Naive thymus-derived CD8-positive, alpha-beta T cell (primary cell): ENCODE measurements at regions not wholly inside any gene's neighbourhood (a gene's known extent, or its start where the extent isn't known, plus 50 kb on each side); places are given as distances from the start of the nearest gene placed in this dataset.
A peak's percentile ranks its signal among the peaks of the same experiment; 100 is the strongest.

Experiments used
- ATAC-seq, 2 donors: fragments of 150-1000 bp; cut with Tn5 transposase in 1 of 2; sonication (Bioruptor Pico), chemical (Tn5 transposase) in 1 of 2; 1 replicate in 1 of 2; 2 replicates in 1 of 2; pipeline ENCODE4 v1.10.0; 2021; ENCODE audit warnings: mild to moderate bottlenecking in 2 of 2, moderate library complexity in 2 of 2
- POLR2A ChIA-PET: fragments of 350-600 bp; sonication (Branson Sonifier 250); formaldehyde crosslinking; loops from one replicate; lab custom pipeline; 2021; ENCODE audit warnings: antibody characterized with exemption; lab: Charles Lee
- DNase-seq, 10 donors: peaks; one replicate each; pipeline versions ENCODE4 v3.0.0 to v3.0.0-alpha.2; 2020 to 2022
- H3K27ac Mint-ChIP-seq, 10 donors: one replicate each; pipeline ENCODE4 v1.8.0; 2020 to 2022; ENCODE audit warnings: mild to moderate bottlenecking in 10 of 10, mixed read lengths in 10 of 10, moderate library complexity in 4 of 10, inconsistent platforms in 1 of 10
- H3K27me3 Mint-ChIP-seq, 5 donors: one replicate each; pipeline ENCODE4 v1.8.0; 2021 to 2022; ENCODE audit warnings: mixed read lengths in 5 of 5
- H3K36me3 Mint-ChIP-seq, 3 donors: one replicate each; pipeline ENCODE4 v1.8.0; 2020 to 2022; ENCODE audit warnings: mixed read lengths in 3 of 3, mild to moderate bottlenecking in 2 of 3, inconsistent platforms in 1 of 3
- H3K4me1 Mint-ChIP-seq, 4 donors: one replicate each; pipeline ENCODE4 v1.8.0; 2021 to 2022; ENCODE audit warnings: mixed read lengths in 4 of 4
- H3K4me3 Mint-ChIP-seq, 10 donors: one replicate each; pipeline ENCODE4 v1.8.0; 2020 to 2022; ENCODE audit warnings: mild to moderate bottlenecking in 10 of 10, mixed read lengths in 10 of 10, moderate library complexity in 6 of 10, inconsistent platforms in 1 of 10
- H3K9me3 Mint-ChIP-seq, 9 donors: one replicate each; pipeline ENCODE4 v1.8.0; 2020 to 2022; ENCODE audit warnings: mixed read lengths in 9 of 9, mild to moderate bottlenecking in 3 of 9, inconsistent platforms in 1 of 9, moderate library complexity in 1 of 9

DNA sequence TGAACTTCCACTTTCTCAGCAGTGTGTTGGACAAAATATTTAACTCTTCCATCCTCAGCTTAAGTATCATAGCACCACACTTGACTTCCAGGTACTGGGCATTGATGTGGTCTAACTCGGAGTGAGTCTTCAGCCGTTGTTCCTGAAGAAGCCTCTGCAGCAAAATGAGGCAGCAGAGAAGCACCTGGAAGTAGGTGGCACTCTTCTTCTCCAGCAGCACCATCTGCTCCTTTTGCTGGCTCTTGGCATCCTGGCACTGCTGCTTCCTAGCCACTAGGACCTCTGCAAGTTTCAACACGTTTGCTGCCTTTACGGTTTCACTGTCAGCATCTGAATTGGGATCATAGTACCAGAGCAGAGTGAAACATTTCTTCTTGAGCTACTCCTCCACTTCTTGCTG is 162.5 kb upstream of the GORAB start:
- Mint-ChIP-seq H3K4me3 (no peak overlapping the region), H3K27me3 (peaks cover 8 to 31% (median 13%) of the 10 kb centered on the region in 5 donors), H3K36me3 (peaks cover 0 to 13% (median 4%) of the 10 kb centered on the region in 3 donors), H3K4me1 (no peaks in the 10 kb centered on the region), H3K27ac (peak overlapping the region in 1 of 10 donors; percentile 15), H3K9me3 (peaks cover 0 to 26% (median 9%) of the 10 kb centered on the region in 9 donors)
- POLR2A ChIA-PET = no interaction called here
- DNase-seq (no peak), ATAC-seq (no peak)

DNA sequence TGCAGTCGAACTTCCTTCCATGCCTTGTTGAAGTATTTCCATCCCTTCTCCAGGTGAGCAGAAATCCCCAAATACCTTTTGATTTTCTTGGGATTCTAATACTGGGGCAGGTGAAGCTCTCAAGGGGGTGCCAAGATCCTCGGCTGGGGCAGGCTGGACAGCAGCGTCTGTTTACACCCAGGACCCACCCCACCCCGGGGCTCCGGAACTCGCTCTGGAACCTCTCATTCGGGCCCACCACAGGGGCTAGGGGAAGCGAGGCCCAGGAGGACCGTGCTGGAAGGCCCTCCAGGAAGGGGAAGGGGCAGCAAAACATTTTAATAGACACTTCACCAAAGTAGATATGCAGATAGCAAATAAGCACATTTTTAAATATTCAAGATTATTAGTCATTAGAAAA is 161.9 kb upstream of the GORAB start:
- Mint-ChIP-seq H3K27me3 (peaks cover 8 to 31% (median 13%) of the 10 kb centered on the region in 5 donors), H3K4me3 (no peak overlapping the region), H3K36me3 (peaks cover 0 to 13% (median 4%) of the 10 kb centered on the region in 3 donors), H3K27ac (no peak overlapping the region), H3K4me1 (no peaks in the 10 kb centered on the region), H3K9me3 (peaks cover 0 to 21% (median 9%) of the 10 kb centered on the region in 9 donors)
- POLR2A ChIA-PET = no interaction called here
- no peak for DNase-seq
- ATAC-seq = no peak

GRCh38 chr1:170375082-170375723 is 156.8 kb upstream of the GORAB start:
- POLR2A ChIA-PET = no interaction called here
- H3K4me3 Mint-ChIP-seq = no peak overlapping the region
- DNase-seq = no peak
- H3K27ac Mint-ChIP-seq = no peak overlapping the region
- no peak for ATAC-seq
- H3K36me3 Mint-ChIP-seq = no peaks in the 10 kb centered on the region
- H3K4me1 Mint-ChIP-seq = no peaks in the 10 kb centered on the region
- peaks cover 0 to 12% (median 2%) of the 10 kb centered on the region in 9 donors for H3K9me3 Mint-ChIP-seq
- peaks cover 3 to 16% (median 4%) of the 10 kb centered on the region in 5 donors for H3K27me3 Mint-ChIP-seq

DNA sequence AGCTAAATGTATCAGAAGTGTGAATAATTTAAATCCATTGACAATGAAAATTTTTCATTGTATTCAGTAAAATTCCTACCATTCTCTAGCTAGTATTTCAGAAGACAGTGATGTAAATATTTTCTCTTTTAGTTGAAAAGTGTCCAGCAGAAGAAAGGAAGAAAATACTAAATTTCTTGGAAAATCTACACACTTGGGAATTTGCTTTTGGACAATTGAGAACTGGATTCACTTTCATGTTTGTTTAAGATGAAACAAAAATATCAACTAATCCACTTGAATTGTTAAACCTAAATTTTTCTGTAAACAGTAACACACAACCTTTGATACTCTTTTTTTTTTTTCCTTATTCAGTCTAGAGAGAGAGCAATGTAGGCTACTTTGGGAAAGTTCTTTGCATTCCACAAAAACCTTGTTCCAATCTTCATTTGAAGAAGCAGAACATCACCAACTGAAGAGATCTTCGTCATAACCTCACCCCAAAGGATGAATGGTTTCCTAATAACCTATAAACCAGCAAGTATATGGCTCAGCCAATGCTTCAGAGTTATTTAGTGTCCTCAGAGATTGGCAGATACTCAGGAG is 155.1 kb upstream of the GORAB start:
- peaks cover 3 to 16% (median 4%) of the 10 kb centered on the region in 5 donors for H3K27me3 Mint-ChIP-seq
- no peak for DNase-seq

DNA sequence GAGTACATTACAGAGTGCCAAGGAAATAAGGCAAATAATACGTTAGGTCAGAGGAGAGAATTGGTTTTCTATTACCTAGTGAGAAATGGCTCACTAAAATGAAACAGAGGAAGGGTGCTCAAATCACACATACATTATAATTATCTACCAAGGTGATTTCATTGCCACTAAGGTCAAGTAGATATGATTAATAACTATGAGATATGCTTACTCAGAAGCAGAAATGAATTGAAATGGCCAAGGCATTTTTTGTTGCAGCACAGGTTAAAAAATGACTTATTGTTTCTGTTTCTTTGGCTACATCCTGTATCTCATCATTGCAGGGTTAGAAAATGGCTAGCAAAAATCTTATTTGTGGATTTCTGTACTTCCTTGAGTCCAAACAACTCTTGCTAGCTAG is 154.5 kb upstream of the GORAB start:
- no peaks in the 10 kb centered on the region for H3K4me1 Mint-ChIP-seq
- POLR2A ChIA-PET = no interaction called here
- no peaks in the 10 kb centered on the region for H3K36me3 Mint-ChIP-seq
- DNase-seq (no peak), ATAC-seq (no peak)
- H3K27ac Mint-ChIP-seq = no peak overlapping the region
- H3K4me3 Mint-ChIP-seq = no peak overlapping the region
- H3K27me3 Mint-ChIP-seq = peaks cover 3 to 16% (median 4%) of the 10 kb centered on the region in 5 donors
- H3K9me3 Mint-ChIP-seq = peaks cover 0 to 12% (median 2%) of the 10 kb centered on the region in 9 donors

More for the DNA sequence above, 155.1 kb upstream of the GORAB start:
- POLR2A ChIA-PET = no interaction called here
- no peak overlapping the region for H3K27ac Mint-ChIP-seq
- H3K36me3 Mint-ChIP-seq = no peaks in the 10 kb centered on the region
- no peak overlapping the region for H3K4me3 Mint-ChIP-seq
- no peaks in the 10 kb centered on the region for H3K4me1 Mint-ChIP-seq
- peaks cover 0 to 12% (median 2%) of the 10 kb centered on the region in 9 donors for H3K9me3 Mint-ChIP-seq
- no peak for ATAC-seq

DNA sequence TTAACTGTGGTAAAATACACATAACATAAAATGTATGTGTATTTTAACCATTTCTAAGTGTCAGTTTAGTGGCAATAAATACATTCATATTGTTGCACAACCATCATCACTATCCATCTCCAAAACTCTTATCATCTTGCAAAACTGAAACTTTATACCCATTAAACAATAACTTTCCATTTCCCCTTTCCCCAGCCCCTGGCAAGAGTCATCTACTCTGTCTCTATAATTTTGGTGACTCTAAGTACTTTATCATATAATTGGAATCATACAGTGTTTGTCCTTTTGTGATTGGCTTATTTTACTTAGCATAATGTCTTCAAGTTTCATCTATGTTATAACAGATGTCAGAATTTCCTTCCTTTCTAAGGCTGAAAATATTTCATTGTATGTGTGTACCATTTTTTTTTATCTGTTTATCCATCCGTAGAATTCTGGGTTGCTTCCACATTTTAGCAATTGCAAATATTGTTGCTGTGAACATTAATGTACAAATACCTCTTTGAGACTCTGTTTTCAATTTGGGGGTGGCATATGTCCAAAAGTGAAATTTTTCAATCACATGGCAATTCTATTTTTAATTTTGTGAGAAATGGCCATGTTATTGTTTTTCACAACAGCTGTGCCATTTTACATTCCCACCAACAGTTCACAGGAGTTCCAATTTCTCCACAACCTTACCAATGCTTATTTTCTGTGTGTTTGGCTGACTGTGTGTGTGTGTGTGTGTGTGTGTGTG is 153.9 kb upstream of the GORAB start:
- POLR2A ChIA-PET = no interaction called here
- DNase-seq (no peak), ATAC-seq (no peak)
- Mint-ChIP-seq H3K27ac (no peak overlapping the region), H3K4me3 (no peak overlapping the region), H3K9me3 (peaks cover 0 to 19% (median 2%) of the 10 kb centered on the region in 9 donors), H3K27me3 (peaks cover 3 to 16% (median 4%) of the 10 kb centered on the region in 5 donors), H3K4me1 (no peaks in the 10 kb centered on the region), H3K36me3 (no peaks in the 10 kb centered on the region)

DNA sequence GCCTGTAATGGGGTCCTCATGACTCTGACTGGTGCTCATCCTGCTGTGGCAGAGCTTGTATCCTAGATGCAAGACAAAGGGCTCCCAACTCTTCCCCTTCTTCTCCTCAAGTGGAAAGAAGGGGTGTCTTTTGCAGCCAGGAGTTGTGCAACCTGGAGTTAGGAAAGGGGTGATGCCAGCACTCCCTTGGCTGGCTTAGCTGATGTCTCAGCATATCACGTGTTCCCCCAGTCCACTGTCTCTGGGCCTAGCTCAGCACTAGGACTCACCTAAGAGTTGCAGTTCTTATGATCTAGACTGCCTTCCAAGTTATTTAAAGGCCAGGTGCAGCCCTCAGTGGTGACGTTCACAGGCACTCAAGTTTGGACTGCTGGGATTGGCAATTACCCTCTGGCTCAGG is 146.2 kb upstream of the GORAB start:
- Mint-ChIP-seq H3K4me1 (no peaks in the 10 kb centered on the region), H3K9me3 (peaks cover 0 to 11% (median 0%) of the 10 kb centered on the region in 9 donors), H3K4me3 (no peak overlapping the region), H3K36me3 (no peaks in the 10 kb centered on the region), H3K27me3 (peaks cover 4 to 27% (median 7%) of the 10 kb centered on the region in 5 donors), H3K27ac (no peak overlapping the region)
- ATAC-seq = no peak
- POLR2A ChIA-PET = no interaction called here
- DNase-seq = no peak

DNA sequence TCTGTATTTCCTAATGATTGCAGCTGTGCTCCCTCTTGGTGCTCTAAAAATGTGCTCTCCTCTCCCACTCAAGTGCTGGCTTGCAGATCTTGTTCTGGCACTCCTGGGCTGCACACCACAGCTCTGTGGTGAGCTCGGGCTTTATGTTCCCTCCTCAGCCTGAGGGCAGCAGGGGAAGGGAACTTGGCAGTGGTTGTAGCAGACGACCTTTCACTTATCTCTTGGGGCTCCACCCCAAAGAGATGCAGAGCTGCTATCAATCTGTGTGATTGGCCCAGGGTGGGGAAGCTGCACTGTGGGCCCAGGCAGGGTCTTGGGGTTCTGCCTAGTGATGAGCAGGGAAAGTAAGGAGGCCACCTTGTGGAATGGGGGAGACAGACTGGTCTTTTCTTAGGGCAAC is 143.5 kb upstream of the GORAB start:
- Mint-ChIP-seq H3K9me3 (peaks cover 0 to 2% (median under 1%) of the 10 kb centered on the region in 9 donors), H3K36me3 (no peaks in the 10 kb centered on the region), H3K27me3 (peaks cover 2 to 42% (median 10%) of the 10 kb centered on the region in 5 donors), H3K4me1 (no peaks in the 10 kb centered on the region), H3K4me3 (no peak overlapping the region), H3K27ac (no peak overlapping the region)
- POLR2A ChIA-PET = no interaction called here
- DNase-seq = no peak
- no peak for ATAC-seq

- H3K27ac Mint-ChIP-seq = no peak overlapping the region
- peaks cover 0 to 20% (median 10%) of the 10 kb centered on the region in 9 donors for H3K9me3 Mint-ChIP-seq
- H3K4me1 Mint-ChIP-seq = no peaks in the 10 kb centered on the region
- POLR2A ChIA-PET = no interaction called here
- DNase-seq (no peak), ATAC-seq (no peak)
- peaks cover 0 to 14% (median 4%) of the 10 kb centered on the region in 3 donors for H3K36me3 Mint-ChIP-seq
- H3K27me3 Mint-ChIP-seq = peaks cover 7 to 57% (median 11%) of the 10 kb centered on the region in 5 donors
- no peak overlapping the region for H3K4me3 Mint-ChIP-seq
Measured at GRCh38 chr1:170395149-170395548, 136.8 kb upstream of the GORAB start.

- H3K36me3 Mint-ChIP-seq = peaks cover 0 to 14% (median 4%) of the 10 kb centered on the region in 3 donors
- H3K27me3 Mint-ChIP-seq = peaks cover 5 to 38% (median 9%) of the 10 kb centered on the region in 5 donors
- H3K4me1 Mint-ChIP-seq = no peaks in the 10 kb centered on the region
- no peak overlapping the region for H3K4me3 Mint-ChIP-seq
- no peak for DNase-seq
- ATAC-seq = no peak
- peaks cover 0 to 20% (median 10%) of the 10 kb centered on the region in 9 donors for H3K9me3 Mint-ChIP-seq
- no peak overlapping the region for H3K27ac Mint-ChIP-seq
- POLR2A ChIA-PET = no interaction called here
Measured at GRCh38 chr1:170397061-170397460, 134.9 kb upstream of the GORAB start.

DNA sequence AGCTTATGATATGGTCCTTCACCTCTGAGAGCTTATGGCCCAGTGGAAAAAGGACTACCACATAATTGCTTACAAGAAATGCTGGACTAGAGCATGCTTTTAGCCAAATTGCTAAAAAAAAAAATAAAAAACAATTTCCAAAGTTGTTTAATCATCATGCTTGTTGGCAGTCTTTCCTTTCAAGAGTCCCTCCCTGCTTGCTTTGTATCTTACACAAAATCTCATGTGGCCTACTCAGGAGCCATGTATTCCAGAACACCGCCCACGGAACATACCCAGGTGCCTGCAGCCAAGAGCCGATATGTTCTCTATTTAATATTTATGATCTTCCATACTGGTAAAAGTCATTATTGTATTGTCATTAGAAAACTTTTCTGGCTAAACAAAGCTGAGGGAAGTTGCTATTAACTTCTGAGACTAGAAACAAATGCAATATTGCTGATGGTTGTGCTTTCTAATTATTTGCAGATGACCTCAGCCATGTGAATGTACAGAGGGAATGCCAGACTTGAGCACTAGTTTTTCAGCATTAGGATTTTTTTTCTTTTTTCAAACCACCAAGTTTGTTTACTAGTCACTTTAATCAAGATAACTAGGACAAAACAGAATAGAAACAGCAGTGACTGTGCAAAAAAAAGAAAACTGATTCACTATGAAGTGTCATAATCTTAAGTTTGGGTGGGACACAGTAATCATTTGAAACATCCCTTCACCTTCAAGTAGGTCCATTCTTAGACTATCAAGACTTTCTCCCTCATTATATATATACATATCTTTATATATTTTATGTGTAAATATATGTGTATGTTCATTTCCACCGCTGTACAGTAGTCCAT is 129.3 kb upstream of the GORAB start:
- Mint-ChIP-seq H3K4me3 (no peak overlapping the region), H3K27ac (no peak overlapping the region), H3K9me3 (no peaks in the 10 kb centered on the region), H3K27me3 (peaks cover 1 to 13% (median 4%) of the 10 kb centered on the region in 5 donors), H3K4me1 (no peaks in the 10 kb centered on the region), H3K36me3 (no peaks in the 10 kb centered on the region)
- no peak for DNase-seq
- ATAC-seq = no peak
- POLR2A ChIA-PET = no interaction called here

- Mint-ChIP-seq H3K4me3 (no peak overlapping the region), H3K4me1 (no peaks in the 10 kb centered on the region), H3K27ac (no peak overlapping the region), H3K36me3 (no peaks in the 10 kb centered on the region), H3K9me3 (peaks cover 0 to 3% (median 0%) of the 10 kb centered on the region in 9 donors), H3K27me3 (peaks cover 4 to 32% (median 13%) of the 10 kb centered on the region in 5 donors)
- ATAC-seq (no peak), DNase-seq (no peak)
- POLR2A ChIA-PET = no interaction called here
Measured at GRCh38 chr1:170407138-170407537, 124.8 kb upstream of the GORAB start.
